Activated CD4-positive, CD25-positive, alpha-beta regulatory T cell treated with anti-CD3 and anti-CD28 coated beads, Interleukin-2, amount 50 U/mL, for 16 hours (primary cell): ENCODE measurements at regions not wholly inside any gene's neighbourhood (a gene's known extent, or its start where the extent isn't known, plus 50 kb on each side); places are given as distances from the start of the nearest gene placed in this dataset.
"Not testable (repeated sequence)": the region's sequence is repeated elsewhere in the genome, so short reads cannot be mapped to it uniquely, and the experiment has no call there.

Source experiments
- DNase-seq: peaks from one replicate; pipeline ENCODE4 v3.0.0-alpha.2; 2020; ENCODE audit warnings: low read depth, low spot score

DNA sequence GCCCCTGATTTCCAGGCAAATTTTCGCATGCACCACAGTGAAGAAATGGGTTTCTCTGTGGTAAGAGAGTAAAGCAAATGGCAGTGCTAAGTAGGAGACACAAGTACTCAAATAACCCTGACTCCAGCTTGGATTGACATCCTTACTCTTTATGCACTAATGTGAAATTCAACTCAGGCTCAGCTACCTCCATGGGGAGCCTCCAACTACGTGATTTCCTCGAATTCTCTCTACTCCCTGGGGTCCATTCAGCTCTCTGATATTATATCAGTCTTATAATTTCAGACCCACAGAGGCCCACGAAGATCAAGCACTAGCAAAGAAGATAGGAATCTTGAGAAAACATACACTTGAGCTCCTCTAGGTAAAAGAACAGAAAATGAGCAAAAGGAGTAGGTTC, 407.6 kb upstream of the CCDC54 start:
- no peak for DNase-seq

DNA sequence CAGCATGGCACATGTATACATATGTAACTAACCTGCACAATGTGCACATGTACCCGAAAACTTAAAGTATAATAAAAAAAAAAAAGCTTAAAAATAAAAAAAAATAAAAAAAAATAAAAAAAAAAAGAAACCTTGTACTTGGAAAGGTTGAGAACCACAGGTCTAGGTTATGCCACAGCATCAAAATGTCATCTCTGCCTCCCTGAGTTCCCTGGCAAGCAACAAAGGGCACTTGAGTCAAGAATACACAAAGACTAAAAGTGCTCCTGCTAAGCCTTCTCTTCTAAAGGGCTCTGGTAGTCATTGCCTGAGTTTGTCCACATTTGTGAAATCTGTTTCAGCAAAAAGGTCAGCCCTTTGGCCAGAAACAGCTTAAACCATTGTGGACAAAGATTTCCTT, 395.8 kb upstream of the CCDC54 start:
- DNase-seq = no peak

DNA sequence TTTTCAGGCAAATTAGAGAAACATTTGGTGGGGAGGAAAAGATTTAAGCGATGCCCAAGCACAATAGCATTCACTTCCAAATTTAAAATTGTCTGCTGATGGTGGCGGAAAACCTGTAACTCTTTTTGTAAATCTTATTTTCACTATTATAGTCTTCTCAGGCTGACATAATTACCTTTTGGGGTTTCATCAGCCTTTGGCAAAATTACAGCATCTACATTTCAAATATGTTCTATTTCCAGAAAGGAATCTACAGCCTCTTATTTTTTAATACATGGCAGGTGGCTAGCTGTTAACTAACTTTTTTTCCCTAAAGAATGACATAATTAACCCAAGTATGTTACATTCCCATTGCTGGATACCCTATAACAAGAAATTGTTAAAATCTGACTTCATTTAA, 391.5 kb upstream of the CCDC54 start:
- DNase-seq = no peak

DNA sequence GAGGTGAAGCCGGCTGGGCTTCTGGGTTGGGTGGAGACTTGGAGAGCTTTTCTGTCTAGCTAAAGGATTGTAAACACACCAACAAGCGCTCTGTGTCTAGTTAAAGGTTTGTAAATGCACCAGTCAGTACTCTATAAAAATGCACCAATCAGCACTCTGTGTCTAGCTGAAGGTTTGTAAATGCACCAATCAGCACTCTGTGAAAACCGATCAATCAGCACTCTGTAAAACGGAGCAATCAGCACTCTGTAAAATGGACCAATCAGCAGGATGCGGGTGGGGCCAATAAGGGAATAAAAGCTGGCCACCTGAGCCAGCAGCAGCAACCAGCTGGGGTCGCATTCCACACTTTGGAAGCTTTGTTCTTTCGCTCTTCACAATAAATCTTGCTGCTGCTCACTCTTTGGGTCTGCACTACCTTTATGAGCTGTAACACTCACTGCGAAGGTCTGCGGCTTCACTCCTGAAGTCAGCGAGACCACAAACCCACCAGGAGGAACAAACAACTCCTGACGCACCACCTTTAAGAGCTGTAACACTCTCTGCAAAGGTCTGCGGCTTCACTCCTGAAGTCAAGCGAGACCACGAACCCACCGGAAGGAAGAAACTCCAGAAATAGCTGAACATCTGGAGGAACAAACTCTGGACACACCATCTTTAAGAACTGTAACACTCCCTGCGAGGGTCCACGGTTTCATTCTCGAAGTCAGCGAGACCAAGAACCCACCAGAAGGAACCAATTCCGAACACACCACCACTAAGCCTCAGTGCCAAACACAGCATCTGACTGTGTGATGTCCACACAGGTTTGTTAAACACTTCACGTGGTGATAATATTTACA, 378.2 kb upstream of the CCDC54 start:
- not testable (repeated sequence) for DNase-seq

DNA sequence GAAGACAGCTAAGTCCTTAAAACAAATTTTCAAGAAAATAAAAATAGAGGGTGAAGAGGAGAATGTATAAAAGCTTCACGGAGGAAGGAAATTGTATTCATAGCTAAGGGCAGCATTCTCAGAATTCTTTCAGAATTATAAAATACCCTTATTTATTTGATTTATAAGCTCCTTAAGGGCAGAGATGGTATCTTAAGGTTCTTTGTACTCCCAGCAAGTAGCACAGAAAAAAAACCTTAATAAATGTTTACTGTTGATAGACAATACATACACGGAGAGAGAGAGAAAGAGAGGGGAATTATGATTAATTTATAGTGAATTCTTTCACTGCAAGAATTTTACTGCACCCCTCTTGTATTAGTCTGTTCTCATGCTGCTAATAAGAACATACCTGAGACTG, 375.6 kb upstream of the CCDC54 start:
- no peak for DNase-seq

DNA sequence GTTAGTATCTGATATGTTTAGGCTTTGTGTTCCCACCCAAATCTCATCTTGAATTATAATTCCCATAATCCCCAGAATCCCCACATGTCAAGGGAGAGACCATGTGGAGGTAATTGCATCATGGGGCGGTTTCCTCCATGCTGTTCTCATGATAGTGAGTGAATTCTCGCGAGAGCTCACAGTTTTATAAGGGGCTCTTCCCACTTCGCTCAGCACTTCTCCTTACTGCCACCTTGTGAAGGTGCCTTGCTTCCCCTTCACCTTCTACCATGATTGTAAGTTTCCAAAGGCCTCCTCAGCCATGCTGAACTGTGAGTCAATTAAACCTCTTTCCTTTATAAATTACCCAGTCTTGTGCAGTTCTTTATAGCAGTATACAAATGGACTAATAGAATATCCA, 371.9 kb upstream of the CCDC54 start:
- DNase-seq = not testable (repeated sequence)

DNA sequence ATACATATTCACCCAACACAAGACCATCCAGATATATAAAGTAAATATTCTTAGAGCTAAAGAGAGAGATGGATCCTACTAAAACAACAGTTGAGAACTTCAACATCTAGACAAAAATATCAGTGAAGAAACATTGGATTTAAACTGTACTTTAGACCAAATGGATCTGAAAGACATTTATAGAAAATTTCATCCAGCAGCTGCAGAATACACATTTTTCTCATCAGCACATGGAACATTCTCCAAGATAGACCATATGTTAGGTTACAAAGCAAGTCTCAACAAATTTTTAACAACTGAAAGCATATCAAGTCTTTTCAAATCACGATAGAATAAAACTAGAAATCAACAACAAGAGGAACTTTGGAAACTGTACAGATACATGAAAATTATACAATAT, 369.0 kb upstream of the CCDC54 start:
- DNase-seq = no peak

DNA sequence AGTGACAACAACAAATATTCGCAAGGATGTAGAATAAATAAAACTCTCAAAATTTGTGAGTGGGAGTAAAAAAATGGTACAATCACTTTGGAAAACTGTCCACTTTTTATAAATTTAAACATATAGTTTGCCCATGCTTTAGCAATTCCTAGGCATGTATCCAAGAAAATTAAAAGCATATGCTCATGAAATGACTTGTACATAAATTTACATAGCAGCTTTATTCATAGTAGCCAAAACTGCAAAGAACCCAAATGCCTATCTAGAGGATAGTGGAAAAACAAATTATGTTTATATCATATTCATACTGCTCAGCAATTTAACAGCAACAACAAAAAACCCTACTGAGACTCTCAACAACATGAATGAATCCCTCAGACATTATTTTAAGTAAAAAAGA, 363.6 kb upstream of the CCDC54 start:
- DNase-seq = no peak

DNA sequence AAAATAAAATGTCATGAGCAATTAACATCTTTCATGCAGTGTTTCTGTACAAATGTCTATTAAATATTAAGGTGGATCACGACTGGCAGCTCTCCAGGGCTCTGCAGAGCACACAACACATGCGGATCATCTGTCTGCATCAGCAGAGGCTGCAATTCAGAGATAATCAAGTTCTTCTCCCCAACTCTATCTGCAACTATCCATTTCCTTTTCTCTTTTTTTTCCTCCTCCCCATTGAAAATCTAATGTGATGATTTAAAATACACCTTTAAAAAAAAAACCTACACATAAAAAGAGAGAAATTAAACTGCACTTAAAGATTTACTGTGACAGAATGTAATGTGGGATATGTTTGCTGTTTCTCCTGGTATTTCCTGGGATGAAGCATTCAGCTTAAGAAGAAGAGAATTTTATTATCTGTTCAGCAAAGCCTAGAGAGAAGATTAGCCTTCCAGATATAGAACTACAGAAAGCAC, 352.6 kb upstream of the CCDC54 start:
- DNase-seq = no peak

DNA sequence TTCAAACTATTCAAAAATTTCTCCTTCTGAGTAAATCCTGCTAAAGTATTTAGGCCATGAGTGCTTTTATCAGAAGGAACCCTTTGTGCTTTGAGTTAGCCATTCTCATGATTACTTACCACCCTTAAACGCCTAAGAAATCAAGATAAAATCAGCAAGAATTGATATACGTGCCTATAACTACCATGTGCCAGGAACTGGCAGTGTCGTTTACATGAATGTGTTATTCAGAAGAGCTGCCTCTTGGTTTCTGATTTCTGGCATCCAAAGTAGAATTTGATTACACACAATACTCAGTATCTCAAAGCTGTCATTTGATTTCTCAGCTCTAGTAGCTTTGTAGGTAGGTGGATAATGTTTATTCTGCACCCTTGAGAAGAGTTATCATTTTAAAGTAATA, 351.3 kb upstream of the CCDC54 start:
- no peak for DNase-seq

DNA sequence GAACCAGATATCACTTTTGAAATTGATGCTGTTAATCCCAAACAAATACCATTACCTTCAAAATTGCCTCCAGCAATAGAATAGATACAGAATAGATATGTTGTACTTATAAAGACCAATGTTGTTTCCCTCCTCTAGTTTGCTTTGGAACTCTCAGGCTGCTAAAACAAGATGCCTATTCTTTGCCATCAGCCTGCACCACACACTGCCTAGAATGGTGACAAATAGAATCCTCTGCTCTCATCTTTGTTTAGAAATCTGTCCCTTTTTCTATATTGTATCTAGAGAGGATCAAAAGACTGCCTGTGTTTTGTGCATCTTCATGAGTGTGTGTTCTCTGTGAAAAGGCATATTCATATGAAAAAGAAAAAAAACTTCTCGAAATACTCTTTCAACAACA, 349.2 kb upstream of the CCDC54 start:
- no peak for DNase-seq

DNA sequence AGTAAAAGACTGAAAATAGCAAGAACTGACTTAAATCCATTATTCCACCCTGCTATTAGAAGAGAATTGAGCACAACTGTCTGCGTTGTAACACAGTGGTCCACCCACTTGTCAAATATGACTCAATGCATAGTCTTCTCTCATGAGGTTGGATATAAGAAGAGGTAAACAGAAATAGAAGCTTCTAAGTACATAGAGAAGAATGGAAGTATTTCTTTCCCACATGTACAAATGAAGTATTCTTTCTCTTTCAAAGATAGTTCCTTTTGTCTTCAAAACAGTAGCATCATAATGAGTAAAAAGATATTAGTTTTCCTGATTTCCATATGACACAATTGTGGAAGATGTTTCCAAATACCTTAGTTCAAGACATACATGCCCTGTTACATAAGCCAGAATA, 348.6 kb upstream of the CCDC54 start:
- no peak for DNase-seq

DNA sequence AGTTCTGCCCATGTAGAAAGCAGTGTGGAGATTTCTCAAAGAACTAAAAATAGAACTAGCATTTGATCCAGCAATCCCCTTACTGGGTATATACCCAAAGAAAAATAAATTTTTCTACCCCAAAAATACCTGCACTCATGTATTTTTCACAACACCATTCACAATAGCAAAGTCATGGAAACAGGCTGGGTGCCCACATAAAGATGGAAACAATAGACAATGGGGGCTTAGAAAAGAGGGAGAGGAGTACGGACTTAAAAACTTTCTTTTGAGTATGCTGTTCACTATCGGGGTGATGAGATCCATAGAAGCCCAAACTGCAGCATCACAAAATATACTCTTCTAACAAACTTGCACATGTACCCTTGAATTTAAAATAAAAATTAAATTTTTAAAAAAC, 345.1 kb upstream of the CCDC54 start:
- DNase-seq = no peak

DNA sequence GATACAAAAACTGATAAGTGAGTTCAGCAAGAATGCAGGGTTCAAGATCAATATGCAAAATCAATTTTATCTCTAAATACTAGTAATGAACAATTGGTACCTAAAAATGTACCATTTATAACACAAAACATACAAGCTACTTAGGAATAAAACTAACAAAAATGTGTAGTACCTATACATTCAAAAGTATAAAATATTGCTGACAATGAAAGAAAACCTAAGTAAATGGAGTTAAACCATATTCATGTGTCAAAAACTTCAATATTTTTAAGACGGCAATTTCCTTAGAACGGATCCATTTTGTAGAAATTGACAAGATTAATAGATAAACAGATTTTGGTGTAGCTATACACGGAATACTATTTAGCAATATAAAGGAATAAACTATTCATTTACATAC, 343.1 kb upstream of the CCDC54 start:
- DNase-seq = no peak

DNA sequence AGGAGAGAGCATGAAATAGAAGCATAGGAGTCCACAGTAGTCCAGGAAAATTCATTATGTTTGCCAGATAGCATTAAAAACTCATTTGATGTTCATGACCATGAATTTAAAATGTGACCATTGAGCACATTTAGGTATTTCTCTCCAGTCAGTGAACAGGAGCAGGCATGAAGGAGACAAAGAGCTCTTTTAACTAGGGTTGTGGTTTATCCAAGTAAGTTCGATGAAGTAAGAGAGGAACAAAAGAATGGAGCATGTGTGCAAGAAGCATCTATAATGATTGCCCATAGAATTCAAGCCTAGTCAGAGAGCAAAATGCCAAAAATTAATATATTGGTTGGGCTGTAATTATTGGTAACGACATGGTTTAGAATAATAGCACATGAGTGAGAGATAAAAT, 342.1 kb upstream of the CCDC54 start:
- DNase-seq = no peak

DNA sequence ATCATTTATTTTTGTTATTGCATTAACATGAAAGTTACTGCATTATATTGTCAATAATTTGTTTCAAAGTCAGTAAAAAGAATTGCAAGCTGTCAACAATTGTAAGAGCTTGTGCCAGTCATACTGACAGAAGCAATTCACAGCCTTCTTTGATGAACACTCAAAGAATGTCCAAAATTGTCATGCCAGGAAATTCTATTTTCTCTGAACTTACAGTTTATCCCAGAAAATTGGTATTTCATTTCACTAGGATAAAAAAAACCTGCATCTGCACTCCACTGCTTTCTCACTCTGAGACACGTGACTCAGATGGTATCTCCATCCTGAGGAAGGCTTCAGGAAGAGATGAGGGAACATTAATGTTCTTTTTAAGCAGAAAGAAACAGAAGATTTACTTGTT, 332.6 kb upstream of the CCDC54 start:
- DNase-seq = no peak

DNA sequence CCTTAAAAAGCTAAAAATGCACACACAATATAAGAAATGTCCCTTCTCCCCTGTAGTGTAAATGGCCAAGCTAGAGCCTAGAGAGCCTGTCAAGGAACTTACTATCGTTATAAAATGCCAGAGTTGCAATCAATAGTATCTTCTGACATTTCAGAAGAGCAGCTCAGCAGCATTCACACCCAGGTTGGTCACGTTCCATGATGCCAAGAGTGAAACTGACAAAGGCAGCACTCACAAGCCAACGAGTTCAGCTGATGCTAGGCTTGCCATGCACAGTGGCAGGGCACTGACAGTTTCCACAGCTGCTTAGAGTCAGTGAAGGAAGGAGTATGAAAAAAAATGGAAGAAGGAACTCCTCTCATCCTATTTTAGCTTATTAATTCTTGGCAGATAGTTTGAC, 331.4 kb upstream of the CCDC54 start:
- DNase-seq = no peak

DNA sequence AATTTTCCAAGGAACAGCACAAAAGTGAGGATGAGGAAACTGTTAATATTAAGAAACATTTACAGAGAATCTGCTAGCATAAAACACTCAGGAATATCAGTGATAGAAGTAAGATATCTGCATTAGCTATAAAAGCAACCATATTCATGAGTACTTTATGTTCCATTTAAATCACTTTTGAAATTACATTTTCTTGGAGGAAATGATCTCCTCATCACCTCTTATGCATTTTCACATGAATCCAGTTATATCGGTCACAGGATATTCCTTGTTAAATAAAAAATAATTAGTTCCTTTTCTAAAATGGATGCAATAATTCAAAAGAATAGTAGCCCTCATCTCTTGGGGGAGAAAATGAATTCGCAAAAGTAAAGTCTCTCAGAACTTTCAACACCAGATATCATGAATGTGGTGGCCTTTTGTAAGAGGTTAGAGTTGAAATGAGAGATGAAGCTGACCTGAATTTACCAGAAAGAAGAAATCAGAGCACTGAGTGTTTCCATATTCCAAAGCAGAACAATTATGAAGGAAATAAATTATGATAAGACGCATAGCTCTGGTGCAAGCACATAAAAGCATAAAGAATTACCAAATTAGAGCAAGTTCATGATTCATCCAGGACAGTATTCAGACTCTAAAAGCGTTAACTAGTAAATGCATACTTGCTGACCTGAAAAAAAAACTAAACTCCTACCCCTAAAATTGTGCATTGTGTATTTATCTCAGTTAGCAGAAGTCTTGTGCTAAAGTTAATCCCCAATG, 321.9 kb upstream of the CCDC54 start:
- no peak for DNase-seq

DNA sequence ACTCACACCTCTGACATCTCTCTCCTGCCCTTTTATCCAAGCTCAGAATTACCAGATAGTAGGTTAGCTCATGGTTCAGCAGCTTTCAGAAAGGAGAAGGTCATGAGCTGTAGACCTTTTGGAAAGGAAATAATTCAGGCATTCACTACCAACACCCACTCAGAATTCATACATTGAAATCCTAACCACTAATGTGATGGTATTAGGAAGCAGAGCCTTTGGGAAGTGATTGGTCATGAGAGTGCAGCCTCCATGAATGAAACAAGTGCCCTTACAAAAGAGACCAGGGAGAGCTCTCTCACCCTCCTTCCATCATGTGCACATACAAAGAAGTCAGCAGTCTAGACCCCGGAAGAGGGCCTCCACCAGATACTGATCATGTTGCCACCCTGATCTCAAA, 315.8 kb upstream of the CCDC54 start:
- no peak for DNase-seq

DNA sequence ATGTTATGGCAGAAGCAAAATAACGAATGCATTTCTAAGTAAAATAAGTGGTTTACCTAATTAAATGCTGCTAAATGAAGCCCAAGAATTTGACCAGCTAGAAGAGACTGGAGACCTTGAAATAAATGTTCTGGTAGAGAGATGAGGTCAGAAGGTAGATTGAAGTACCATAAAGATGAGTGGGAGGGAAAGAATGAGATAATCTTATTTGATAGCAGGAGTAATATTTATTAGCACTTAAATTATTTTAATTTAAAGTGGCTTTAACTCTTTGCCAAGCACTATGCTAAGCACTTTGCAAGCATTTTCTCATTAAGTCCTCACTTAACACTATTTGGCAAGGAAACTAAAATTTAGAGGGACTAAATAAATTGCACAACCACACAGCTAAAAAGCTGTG, 314.9 kb upstream of the CCDC54 start:
- DNase-seq = no peak

DNA sequence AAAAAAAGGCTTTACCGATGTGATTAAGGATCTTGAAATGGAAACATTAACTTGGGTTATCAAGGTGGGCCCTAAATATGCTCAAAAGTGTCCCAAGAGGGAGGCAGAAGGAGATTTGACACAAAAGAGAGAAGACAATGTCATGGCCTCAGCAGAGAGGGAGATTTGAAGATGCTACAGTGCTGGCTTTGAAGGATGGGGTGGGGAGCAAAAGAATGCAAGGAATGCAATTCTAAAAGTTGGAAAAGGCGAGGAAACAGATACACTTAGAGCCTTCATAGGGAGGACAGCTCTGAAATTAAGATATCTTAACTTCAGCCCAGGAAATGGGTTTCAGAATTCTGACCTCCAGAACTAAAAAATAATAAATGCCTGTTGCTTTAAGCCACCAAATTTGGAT, 314.5 kb upstream of the CCDC54 start:
- DNase-seq = no peak

DNA sequence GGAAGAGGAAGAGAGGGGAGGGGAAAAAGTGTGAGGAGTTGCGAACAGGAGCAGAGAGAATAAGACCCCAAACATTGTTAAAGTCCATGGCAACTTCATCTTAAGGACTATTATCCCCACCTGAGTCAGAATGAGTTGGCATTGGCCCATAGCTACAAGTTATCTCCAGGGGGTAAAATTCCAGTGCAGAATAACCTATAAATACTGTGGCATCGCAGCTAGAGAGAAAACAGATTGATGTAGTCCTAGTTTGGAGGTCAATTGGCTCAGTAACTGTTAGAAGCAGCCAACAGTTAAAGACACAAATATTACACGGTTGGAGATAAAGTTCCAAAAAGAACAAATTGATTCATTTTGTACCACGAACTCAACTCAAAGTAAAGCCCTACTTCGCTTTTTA, 313.9 kb upstream of the CCDC54 start:
- no peak for DNase-seq

DNA sequence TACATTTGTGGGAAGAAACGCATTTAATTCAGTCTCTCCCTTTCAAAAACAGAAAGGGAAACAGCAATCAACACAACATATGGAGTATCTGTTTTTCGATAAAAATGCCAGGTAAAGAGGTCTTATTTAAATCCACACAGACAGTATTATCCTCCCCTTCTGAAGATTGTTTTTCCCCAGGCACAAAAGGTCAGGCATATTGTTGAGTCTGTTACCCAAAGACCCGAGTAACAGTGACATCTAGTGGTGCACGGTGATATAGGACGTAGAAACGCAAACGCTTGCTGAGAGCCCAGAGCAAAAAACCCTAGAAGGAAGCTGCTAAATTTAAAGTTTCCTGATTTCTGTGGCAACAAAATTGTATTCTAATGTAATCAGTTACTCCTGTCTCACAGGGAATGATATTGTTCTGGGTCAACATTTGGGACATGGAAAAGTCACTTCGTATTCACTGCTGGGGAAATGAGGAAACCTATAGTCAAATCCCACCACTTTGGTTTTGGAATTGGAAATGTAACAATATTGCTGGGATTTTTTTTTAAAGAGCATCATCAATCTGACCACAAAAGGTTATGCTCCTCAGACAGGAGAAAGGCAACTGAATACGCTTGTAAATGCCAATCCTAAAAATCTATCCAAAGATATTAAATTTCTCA, 312.7 kb upstream of the CCDC54 start:
- DNase-seq = no peak
